Endothelial cell of umbilical vein (primary cell): ENCODE measurements at regions not wholly inside any gene's neighbourhood (a gene's known extent, or its start where the extent isn't known, plus 50 kb on each side); places are given as distances from the start of the nearest gene placed in this dataset.

Source experiments
- BruUV-seq: library from RNA; stranded (reverse); fragments of 400-500 nt; replicated peaks from 2 replicates; lab custom pipeline; 2021; lab: Mats Ljungman, UMichigan
- CTCF ChIA-PET: fragments of 300-600, 350-600 bp; sonication (Branson Sonifier 250); formaldehyde crosslinking; loops from one replicate; lab custom pipeline; 2021; ENCODE audit warnings: antibody characterized with exemption, inconsistent platforms; lab: Charles Lee
- POLR2A ChIA-PET: fragments of 300-600, 350-600 bp; sonication (Branson Sonifier 250); formaldehyde crosslinking; loops from one replicate; lab custom pipeline; 2021; ENCODE audit warnings: antibody characterized with exemption, inconsistent platforms; lab: Charles Lee
- DNase-seq: peaks from one replicate; pipeline ENCODE4 v3.0.0-alpha.2; 2011; ENCODE audit warnings: low read depth, low spot score
- FAIRE-seq: peaks from 2 replicates; lab custom pipeline; 2011; peaks lifted over from hg19 to GRCh38; lab: Jason Lieb, UNC
- H2AFZ ChIP-seq: 2 replicates; pipeline ENCODE4 v1.6.0; 2012; ENCODE audit warnings: low read depth, low read length, control low read depth, inconsistent platforms
- H3K27ac ChIP-seq: 2 replicates; pipeline ENCODE4 v1.5.1; 2011; ENCODE audit warnings: low read depth, mild to moderate bottlenecking, control low read depth, low read length, moderate library complexity; ENCODE audit not compliant: insufficient read depth
- H3K27me3 ChIP-seq, 2 experiments: 2 replicates each; pipeline versions ENCODE4 v1.6.0 to v1.6.1; 2011; ENCODE audit warnings: low read length in 2 of 2, mixed read lengths in 1 of 2; ENCODE audit not compliant: control insufficient read depth in 2 of 2, insufficient read depth in 2 of 2
- H3K36me3 ChIP-seq, 2 experiments: 2 replicates in 1 of 2; 3 replicates in 1 of 2; pipeline ENCODE4 v1.5.1; 2011; ENCODE audit warnings: low read length in 2 of 2, mild to moderate bottlenecking in 1 of 2, moderate library complexity in 1 of 2; ENCODE audit not compliant: control insufficient read depth in 2 of 2, insufficient read depth in 2 of 2; ENCODE audit errors: extremely low read depth in 1 of 2
- H3K4me1 ChIP-seq: 3 replicates; pipeline ENCODE4 v1.5.1; 2011; ENCODE audit warnings: mild to moderate bottlenecking, low read length; ENCODE audit not compliant: control insufficient read depth, insufficient read depth; ENCODE audit errors: extremely low read depth
- H3K4me2 ChIP-seq: 2 replicates; pipeline ENCODE4 v1.6.1; 2011; ENCODE audit warnings: low read length, control low read depth, mixed read lengths; ENCODE audit not compliant: insufficient read depth
- H3K4me3 ChIP-seq, 3 experiments: fragments of 200-600 bp in 1 of 3; sonication (generic), shearing (Covaris generic) in 1 of 3; replicated peaks in 1 of 3; 2 replicates each; pipeline ENCODE4 v1.5.1; 2011 to 2016; ENCODE audit warnings: control low read depth in 3 of 3, low read length in 3 of 3, mild to moderate bottlenecking in 2 of 3, inconsistent platforms in 1 of 3, low read depth in 1 of 3, moderate library complexity in 1 of 3; ENCODE audit not compliant: insufficient read depth in 1 of 3
- H3K79me2 ChIP-seq: 2 replicates; pipeline ENCODE4 v1.6.0; 2012; ENCODE audit warnings: low read length, inconsistent platforms; ENCODE audit not compliant: control insufficient read depth, insufficient read depth
- H3K9ac ChIP-seq: replicated peaks from 2 replicates; pipeline ENCODE3; 2011; ENCODE audit warnings: low read length, control low read depth; ENCODE audit not compliant: insufficient read depth; ENCODE audit errors: extremely low read depth
- H3K9me1 ChIP-seq: replicated peaks from 3 replicates; pipeline ENCODE4 v1.6.0; 2011; ENCODE audit warnings: mild to moderate bottlenecking, low read length; ENCODE audit not compliant: control insufficient read depth, insufficient read depth; ENCODE audit errors: extremely low read depth
- H3K9me3 ChIP-seq: replicated peaks from 2 replicates; pipeline ENCODE4 v1.5.1; 2012; ENCODE audit warnings: low read length, inconsistent platforms; ENCODE audit not compliant: control insufficient read depth, insufficient read depth
- H4K20me1 ChIP-seq: replicated peaks from 2 replicates; pipeline ENCODE3; 2011; ENCODE audit warnings: mild to moderate bottlenecking, low read length; ENCODE audit not compliant: control insufficient read depth, insufficient read depth; ENCODE audit errors: extremely low read depth
- CTCF ChIP-seq, 2 donors: IDR thresholded peaks; 1 replicate in 1 of 2; 2 replicates in 1 of 2; pipeline ENCODE4 v1.5.1; 2011; ENCODE audit warnings: low read length in 2 of 2, mild to moderate bottlenecking in 2 of 2, moderate library complexity in 2 of 2, control low read depth in 1 of 2, inconsistent platforms in 1 of 2, low read depth in 1 of 2; ENCODE audit not compliant: insufficient read depth in 1 of 2; ENCODE audit errors: extremely low read depth in 1 of 2
- EZH2 ChIP-seq: IDR thresholded peaks from 2 replicates; pipeline ENCODE4 v1.6.1; 2012; ENCODE audit warnings: borderline replicate concordance, low read depth, mild to moderate bottlenecking, moderate library complexity, low read length, inconsistent platforms; ENCODE audit not compliant: severe bottlenecking
- FOS ChIP-seq: IDR thresholded peaks from 2 replicates; pipeline ENCODE4 v1.6.1; 2011; ENCODE audit warnings: mild to moderate bottlenecking, low read length, moderate library complexity, borderline replicate concordance; ENCODE audit not compliant: insufficient read depth
- GATA2 ChIP-seq: IDR thresholded peaks from 2 replicates; pipeline ENCODE4 v1.7.0; 2011; ENCODE audit warnings: low read depth, mild to moderate bottlenecking, moderate library complexity, mixed read lengths, low read length; ENCODE audit not compliant: insufficient read length, insufficient read depth
- JUN ChIP-seq: IDR thresholded peaks from 2 replicates; pipeline ENCODE4 v1.6.1; 2011; ENCODE audit warnings: borderline replicate concordance, low read depth; ENCODE audit not compliant: insufficient read length, insufficient read depth
- MAX ChIP-seq: IDR thresholded peaks from 2 replicates; pipeline ENCODE4 v1.6.1; 2011; ENCODE audit not compliant: insufficient read depth, insufficient read length
- MYC ChIP-seq: IDR thresholded peaks from one replicate; pipeline ENCODE4 v1.6.1; 2011; ENCODE audit warnings: mild to moderate bottlenecking, low read depth, low read length
- POLR2A ChIP-seq: IDR thresholded peaks from 2 replicates; pipeline ENCODE4 v1.6.1; 2012; ENCODE audit warnings: low read depth, mild to moderate bottlenecking, control low read depth, low read length
- POLR2AphosphoS5 ChIP-seq: IDR thresholded peaks from 2 replicates; pipeline ENCODE4 v1.6.1; 2012; ENCODE audit warnings: low read depth, mild to moderate bottlenecking, control low read depth, low read length, moderate library complexity; ENCODE audit not compliant: insufficient read depth
- dilution Hi-C: fragments of 300-500 bp; cut with MboI; formaldehyde crosslinking; loops from one replicate; pipeline ENCODE4 v1.15.0; 2019; ENCODE audit warnings: low sequenced_read_pairs; ENCODE audit not compliant: extremely low pct_ligation_motif_present
- intact Hi-C: fragments of 100-400 bp; cut with micrococcal nuclease; formaldehyde crosslinking; loops from one replicate; pipeline ENCODE4 v1.10.0; 2022

- H3K9ac ChIP-seq, result no peak overlapping the region
- no peak overlapping the region for H2AFZ ChIP-seq
- H3K36me3 ChIP-seq, result no peaks in the 10 kb centered on the region
- H3K4me2 ChIP-seq, result no peak overlapping the region
- H3K9me3 ChIP-seq, result peaks cover 9% of the 10 kb centered on the region
- dilution Hi-C loops (no loop called here), intact Hi-C loops (no loop called here)
- DNase-seq (no peak), FAIRE-seq (no peak)
- H4K20me1 ChIP-seq, result no peaks in the 10 kb centered on the region
- no peak overlapping the region for H3K27ac ChIP-seq
- no peak overlapping the region for H3K4me3 ChIP-seq
- ChIA-PET POLR2A (no interaction called here), CTCF (no interaction called here)
- TF ChIP-seq EZH2 (no peak), MYC (no peak), POLR2A (no peak), POLR2AphosphoS5 (no peak), CTCF (IDR thresholded peaks at IDR 0.05; ENCODE audit: extremely low read depth in 1 of 2, insufficient read depth in 1 of 2, low read depth in 1 of 2, low read length in 2 of 2) (no peak), JUN (no peak), FOS (no peak), GATA2 (no peak), MAX (no peak)
- no TSS peak for BruUV-seq
- H3K79me2 ChIP-seq, result no peaks in the 10 kb centered on the region
- H3K9me1 ChIP-seq, result no peaks in the 10 kb centered on the region
- H3K4me1 ChIP-seq, result no peaks in the 10 kb centered on the region
- H3K27me3 ChIP-seq, result no peaks in the 10 kb centered on the region
These were observed 200.6 kb downstream of the CBLN1 start for GRCh38 chr16:49081086-49081485.
